ENCODE measurements at regions not wholly inside any gene's neighbourhood (a gene's known extent, or its start where the extent isn't known, plus 50 kb on each side); places are given as distances from the start of the nearest gene placed in this dataset.

GRCh38 chr4:178070163-178070562, 627.9 kb upstream of the AGA start:
- Histone ChIP-seq H3K27ac (ENCODE audit: low read depth, low read length) (no peak overlapping the region), H3K4me3 (ENCODE audit: insufficient read depth, low read length) (no peak overlapping the region), H3K4me1 (ENCODE audit: insufficient read depth, low read length) (no peaks in the 10 kb centered on the region), H3K79me2 (ENCODE audit: insufficient read depth, low read length) (no peaks in the 10 kb centered on the region), H3K4me2 (ENCODE audit: insufficient read depth, low read length) (no peak overlapping the region), H2AFZ (ENCODE audit: low read length) (no peak overlapping the region), H3K27me3 (ENCODE audit: insufficient read depth, low read length) (no peaks in the 10 kb centered on the region), H3K9me3 (ENCODE audit: low read depth, low read length) (no peaks in the 10 kb centered on the region), H4K20me1 (ENCODE audit: insufficient read depth, low read length) (no peaks in the 10 kb centered on the region), H3K36me3 (ENCODE audit: insufficient read depth, low read length) (no peaks in the 10 kb centered on the region)
- no peak for TF ChIP-seq CTCF (IDR thresholded peaks at IDR 0.05; ENCODE audit: extremely low read depth, low read depth, low read length)
- DNase-seq (ENCODE audit: insufficient read length, low spot score, missing footprints), result no peak

- Histone ChIP-seq H4K20me1 (ENCODE audit: insufficient read depth, low read length) (no peaks in the 10 kb centered on the region), H3K36me3 (ENCODE audit: insufficient read depth, low read length) (no peaks in the 10 kb centered on the region), H3K4me1 (ENCODE audit: insufficient read depth, low read length) (no peaks in the 10 kb centered on the region), H3K27ac (ENCODE audit: low read depth, low read length) (no peak overlapping the region), H3K27me3 (ENCODE audit: insufficient read depth, low read length) (no peaks in the 10 kb centered on the region), H3K4me2 (ENCODE audit: insufficient read depth, low read length) (no peak overlapping the region), H3K4me3 (ENCODE audit: insufficient read depth, low read length) (no peak overlapping the region), H3K9me3 (ENCODE audit: low read depth, low read length) (no peaks in the 10 kb centered on the region), H2AFZ (ENCODE audit: low read length) (no peak overlapping the region), H3K79me2 (ENCODE audit: insufficient read depth, low read length) (no peaks in the 10 kb centered on the region)
- TF ChIP-seq CTCF (IDR thresholded peaks at IDR 0.05; ENCODE audit: extremely low read depth, low read depth, low read length), result no peak
- no peak for DNase-seq (ENCODE audit: insufficient read length, low spot score, missing footprints)
These were observed 638.1 kb upstream of the AGA start for GRCh38 chr4:178080312-178080711.

- no peak for DNase-seq (ENCODE audit: insufficient read length, low spot score, missing footprints)
- no peak overlapping the region for H3K27ac ChIP-seq (ENCODE audit: low read depth, low read length)
- no peak overlapping the region for H2AFZ ChIP-seq (ENCODE audit: low read length)
- no peaks in the 10 kb centered on the region for H3K27me3 ChIP-seq (ENCODE audit: insufficient read depth, low read length)
- H3K4me3 ChIP-seq (ENCODE audit: insufficient read depth, low read length), result no peak overlapping the region
- no peak for TF ChIP-seq CTCF (IDR thresholded peaks at IDR 0.05; ENCODE audit: extremely low read depth, low read depth, low read length)
- no peaks in the 10 kb centered on the region for H3K4me1 ChIP-seq (ENCODE audit: insufficient read depth, low read length)
- H3K9me3 ChIP-seq (ENCODE audit: low read depth, low read length), result peaks cover 3% of the 10 kb centered on the region
- no peaks in the 10 kb centered on the region for H3K36me3 ChIP-seq (ENCODE audit: insufficient read depth, low read length)
- no peaks in the 10 kb centered on the region for H3K79me2 ChIP-seq (ENCODE audit: insufficient read depth, low read length)
- no peak overlapping the region for H3K4me2 ChIP-seq (ENCODE audit: insufficient read depth, low read length)
- H4K20me1 ChIP-seq (ENCODE audit: insufficient read depth, low read length), result no peaks in the 10 kb centered on the region
These were observed 638.9 kb upstream of the AGA start for GRCh38 chr4:178081176-178081575.

- no peak overlapping the region for H3K4me3 ChIP-seq (ENCODE audit: insufficient read depth, low read length)
- H2AFZ ChIP-seq (ENCODE audit: low read length), result no peak overlapping the region
- H3K4me1 ChIP-seq (ENCODE audit: insufficient read depth, low read length), result no peaks in the 10 kb centered on the region
- H3K36me3 ChIP-seq (ENCODE audit: insufficient read depth, low read length), result no peaks in the 10 kb centered on the region
- H3K27me3 ChIP-seq (ENCODE audit: insufficient read depth, low read length), result no peaks in the 10 kb centered on the region
- no peaks in the 10 kb centered on the region for H4K20me1 ChIP-seq (ENCODE audit: insufficient read depth, low read length)
- peaks cover 3% of the 10 kb centered on the region for H3K9me3 ChIP-seq (ENCODE audit: low read depth, low read length)
- H3K27ac ChIP-seq (ENCODE audit: low read depth, low read length), result no peak overlapping the region
- no peak for DNase-seq (ENCODE audit: insufficient read length, low spot score, missing footprints)
- no peaks in the 10 kb centered on the region for H3K79me2 ChIP-seq (ENCODE audit: insufficient read depth, low read length)
- no peak for TF ChIP-seq CTCF (IDR thresholded peaks at IDR 0.05; ENCODE audit: extremely low read depth, low read depth, low read length)
- H3K4me2 ChIP-seq (ENCODE audit: insufficient read depth, low read length), result no peak overlapping the region
These were observed 639.7 kb upstream of the AGA start for GRCh38 chr4:178081896-178082295.
